GM12891 (cell line): ENCODE measurements at regions not wholly inside any gene's neighbourhood (a gene's known extent, or its start where the extent isn't known, plus 50 kb on each side); places are given as distances from the start of the nearest gene placed in this dataset.
"Not testable (repeated sequence)": the region's sequence is repeated elsewhere in the genome, so short reads cannot be mapped to it uniquely, and the experiment has no call there.

Source experiments
- DNase-seq: peaks from one replicate; pipeline ENCODE4 v3.0.0; 2011; ENCODE audit warnings: low spot score; ENCODE audit not compliant: insufficient read length
- FAIRE-seq: peaks from 2 replicates; lab custom pipeline; 2011; peaks lifted over from hg19 to GRCh38; lab: Jason Lieb, UNC
- PAX5 ChIP-seq: IDR thresholded peaks from 2 replicates; pipeline ENCODE4 v1.6.1; 2011; ENCODE audit warnings: low read length, moderate library complexity, mild to moderate bottlenecking; ENCODE audit not compliant: insufficient read depth, severe bottlenecking
- POLR2A ChIP-seq: IDR thresholded peaks from 2 replicates; pipeline ENCODE4 v1.6.1; 2011; ENCODE audit warnings: low read depth, low read length, control low read depth
- POLR2AphosphoS5 ChIP-seq: IDR thresholded peaks from 2 replicates; pipeline ENCODE4 v1.6.1; 2011; ENCODE audit warnings: low read depth, low read length, control low read depth
- POU2F2 ChIP-seq: IDR thresholded peaks from 2 replicates; pipeline ENCODE4 v1.6.1; 2011; ENCODE audit warnings: low read depth, mild to moderate bottlenecking, control low read depth, low read length, moderate library complexity
- SPI1 ChIP-seq: IDR thresholded peaks from 2 replicates; pipeline ENCODE4 v1.6.1; 2011; ENCODE audit warnings: low read depth, low read length, control low read depth
- TAF1 ChIP-seq: IDR thresholded peaks from 2 replicates; pipeline ENCODE4 v1.6.1; 2011; ENCODE audit warnings: low read depth, low read length, control low read depth

DNA sequence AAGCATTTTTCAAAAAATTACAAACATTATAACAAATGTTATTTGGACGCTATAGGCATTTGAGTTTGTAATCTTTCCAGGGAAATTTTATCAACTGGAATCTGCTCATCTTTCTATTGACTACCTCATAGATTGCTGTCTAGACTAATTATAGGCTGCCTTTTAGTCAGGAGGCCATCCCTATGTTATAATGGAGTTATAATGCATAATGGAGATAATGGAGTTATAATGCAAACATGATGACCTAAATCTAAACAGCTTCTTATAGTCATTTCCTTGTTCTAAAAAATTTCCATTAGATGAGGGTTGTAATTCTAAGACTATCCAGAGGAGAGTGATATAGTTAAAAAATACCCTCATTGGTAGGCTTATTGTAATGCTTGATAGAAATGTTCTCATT lies 226.4 kb downstream of the SI start:
- no peak for TF ChIP-seq PAX5
- TF ChIP-seq TAF1 = no peak
- no peak for TF ChIP-seq POLR2A
- no peak for TF ChIP-seq POLR2AphosphoS5
- TF ChIP-seq POU2F2 = no peak
- TF ChIP-seq SPI1 = no peak

DNA sequence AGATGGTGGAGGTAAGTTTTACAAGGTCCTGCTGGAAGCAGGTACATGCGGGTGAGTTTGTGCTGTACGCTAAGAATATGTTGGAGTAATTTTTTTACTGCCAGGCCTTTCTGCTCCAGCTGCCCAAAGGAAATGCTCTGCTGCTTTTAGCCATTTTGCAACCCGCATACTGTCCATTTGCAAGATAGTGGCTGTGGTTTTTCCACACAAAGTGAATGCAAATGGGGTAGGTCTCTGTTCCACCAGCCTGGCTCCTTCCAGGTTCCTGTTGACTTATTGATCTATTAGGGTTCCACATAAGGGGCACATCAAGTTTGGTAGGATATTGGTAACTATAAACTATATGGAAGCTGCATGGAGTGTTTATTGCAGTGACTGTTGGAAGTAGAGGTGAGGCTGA lies 227.1 kb downstream of the SI start:
- no peak for TF ChIP-seq POLR2AphosphoS5
- no peak for TF ChIP-seq POLR2A
- no peak for TF ChIP-seq SPI1
- TF ChIP-seq TAF1 = no peak
- no peak for TF ChIP-seq POU2F2
- TF ChIP-seq PAX5 = no peak
- FAIRE-seq (no peak), DNase-seq (no peak)

More for the DNA sequence above, 226.4 kb downstream of the SI start:
- no peak for FAIRE-seq
- no peak for DNase-seq

DNA sequence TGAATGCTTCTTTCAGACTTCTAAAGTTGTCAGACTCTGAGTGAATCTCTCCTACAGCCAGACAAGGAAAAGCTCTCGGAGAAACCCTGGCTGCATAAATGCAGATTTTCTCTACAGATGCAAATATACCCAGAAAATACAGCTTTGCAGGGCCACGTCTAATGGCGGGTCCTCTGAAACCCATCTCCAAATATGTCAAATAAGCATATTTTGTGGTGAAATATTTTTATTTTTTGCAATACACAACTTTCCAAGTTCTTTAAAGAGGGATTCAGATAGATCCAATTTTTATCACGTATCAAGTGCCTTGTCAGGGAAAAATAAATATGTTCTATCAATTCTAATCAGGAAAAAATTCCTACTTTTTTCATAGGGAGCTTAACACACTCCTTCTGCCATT lies 229.4 kb downstream of the SI start:
- DNase-seq = no peak
- no peak for TF ChIP-seq SPI1
- no peak for TF ChIP-seq POU2F2
- TF ChIP-seq PAX5 = no peak
- no peak for TF ChIP-seq TAF1
- no peak for TF ChIP-seq POLR2A
- no peak for TF ChIP-seq POLR2AphosphoS5
- no peak for FAIRE-seq

- no peak for DNase-seq
- no peak for FAIRE-seq
Measured at GRCh38 chr3:164845739-164846138, 232.6 kb downstream of the SI start.

GRCh38 chr3:164832216-164832615 lies 246.1 kb downstream of the SI start:
- no peak for DNase-seq
- no peak for FAIRE-seq
- no peak for TF ChIP-seq POLR2AphosphoS5

More at GRCh38 chr3:164845739-164846138, 232.6 kb downstream of the SI start:
- TF ChIP-seq SPI1 = no peak
- TF ChIP-seq TAF1 = no peak
- no peak for TF ChIP-seq POLR2AphosphoS5
- no peak for TF ChIP-seq PAX5
- no peak for TF ChIP-seq POLR2A
- no peak for TF ChIP-seq POU2F2

DNA sequence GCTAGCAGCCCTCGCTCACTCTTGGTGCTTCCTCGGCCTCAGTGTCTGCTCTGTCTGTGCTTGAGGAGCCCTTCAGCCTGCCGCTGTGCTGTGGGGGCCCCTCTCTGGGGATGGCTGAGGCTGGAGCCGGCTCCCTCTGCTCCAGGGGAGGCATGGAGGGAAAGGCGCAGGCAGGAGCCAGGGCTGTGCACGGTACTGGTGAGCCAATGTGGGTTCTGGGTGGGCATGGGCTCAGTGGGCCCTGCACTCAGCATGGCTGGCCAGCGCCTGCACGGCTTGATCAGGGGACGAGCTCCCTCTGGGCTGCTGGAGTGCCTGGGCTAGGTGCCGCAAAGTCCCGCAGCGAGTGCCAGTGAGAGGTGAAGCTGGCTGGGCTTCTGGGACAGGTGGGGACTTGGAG lies 260.0 kb downstream of the SI start:
- FAIRE-seq = no peak
- TF ChIP-seq POU2F2 (no peak), PAX5 (no peak), POLR2A (no peak), TAF1 (no peak)
- no peak for DNase-seq

- DNase-seq (no peak), FAIRE-seq (no peak)
- TF ChIP-seq POLR2A = no peak
- TF ChIP-seq POU2F2 = no peak
- no peak for TF ChIP-seq SPI1
- no peak for TF ChIP-seq PAX5
- TF ChIP-seq POLR2AphosphoS5 = no peak
- no peak for TF ChIP-seq TAF1
Measured at GRCh38 chr3:164814106-164814505, 264.2 kb downstream of the SI start.

- FAIRE-seq (no peak), DNase-seq (no peak)
- TF ChIP-seq SPI1 (no peak), POU2F2 (no peak), PAX5 (no peak), POLR2A (no peak), POLR2AphosphoS5 (no peak), TAF1 (no peak)
Measured at GRCh38 chr3:164812042-164812441, 266.3 kb downstream of the SI start.

GRCh38 chr3:164806188-164806587 lies 272.1 kb downstream of the SI start:
- no peak for DNase-seq
- TF ChIP-seq SPI1 = no peak
- no peak for TF ChIP-seq PAX5
- no peak for TF ChIP-seq POLR2A
- TF ChIP-seq POLR2AphosphoS5 = no peak
- TF ChIP-seq POU2F2 = no peak
- no peak for TF ChIP-seq TAF1
- no peak for FAIRE-seq

GRCh38 chr3:164794099-164794498 lies 284.2 kb downstream of the SI start:
- FAIRE-seq (no peak), DNase-seq (no peak)
- TF ChIP-seq POU2F2 (no peak), TAF1 (no peak), PAX5 (no peak), POLR2AphosphoS5 (no peak), POLR2A (no peak), SPI1 (no peak)

GRCh38 chr3:164791263-164791662 lies 287.0 kb downstream of the SI start:
- TF ChIP-seq POLR2AphosphoS5 (no peak), SPI1 (no peak), POLR2A (no peak), TAF1 (no peak)
- FAIRE-seq (no peak), DNase-seq (no peak)

GRCh38 chr3:164784407-164784806 lies 293.9 kb downstream of the SI start:
- not testable (repeated sequence) for FAIRE-seq, DNase-seq
